H1 (cell line): ENCODE measurements at regions not wholly inside any gene's neighbourhood (a gene's known extent, or its start where the extent isn't known, plus 50 kb on each side); places are given as distances from the start of the nearest gene placed in this dataset.
A peak's percentile ranks its signal among the peaks of the same experiment; 100 is the strongest.

Experiments
- CTCF ChIA-PET: fragments of 300-600 bp; sonication (Branson Sonifier 250); formaldehyde crosslinking; loops from one replicate; lab custom pipeline; 2021; ENCODE audit not compliant: partially characterized antibody; lab: Charles Lee
- POLR2A ChIA-PET: fragments of 300-600 bp; sonication (Branson Sonifier 250); formaldehyde crosslinking; loops from one replicate; lab custom pipeline; 2021; ENCODE audit warnings: inconsistent platforms; ENCODE audit not compliant: partially characterized antibody; lab: Charles Lee
- DNase-seq, 2 experiments: peaks; one replicate each; pipeline versions ENCODE4 v3.0.0 to v3.0.0-alpha.2; 2010 to 2022; ENCODE audit warnings: low spot score in 2 of 2, low read depth in 1 of 2, mixed read lengths in 1 of 2
- FAIRE-seq: peaks from 2 replicates; lab custom pipeline; 2011; peaks lifted over from hg19 to GRCh38; lab: Jason Lieb, UNC
- H2AFZ ChIP-seq: 2 replicates; pipeline ENCODE4 v1.8.1; 2012; ENCODE audit warnings: low read length, inconsistent platforms
- H2AK5ac ChIP-seq: 2 replicates; pipeline ENCODE4 v1.6.1; 2013; ENCODE audit warnings: low read depth, low read length
- H2BK120ac ChIP-seq: replicated peaks from 2 replicates; pipeline ENCODE3; 2013; ENCODE audit warnings: low read depth, low read length, inconsistent platforms
- H2BK12ac ChIP-seq: 2 replicates; pipeline ENCODE4 v1.6.1; 2013; ENCODE audit warnings: low read depth, low read length
- H2BK15ac ChIP-seq: 2 replicates; pipeline ENCODE4 v1.6.1; 2013; ENCODE audit warnings: low read length
- H2BK20ac ChIP-seq: 2 replicates; pipeline ENCODE4 v1.6.1; 2013; ENCODE audit warnings: low read length
- H2BK5ac ChIP-seq: 2 replicates; pipeline ENCODE4 v1.6.1; 2013; ENCODE audit warnings: low read depth, low read length
- H3K14ac ChIP-seq: 2 replicates; pipeline ENCODE4 v1.6.1; 2013; ENCODE audit warnings: inconsistent platforms; ENCODE audit not compliant: insufficient read length
- H3K18ac ChIP-seq: 2 replicates; pipeline ENCODE4 v1.6.1; 2013; ENCODE audit warnings: low read length; ENCODE audit errors: extremely low read depth
- H3K23ac ChIP-seq: 2 replicates; pipeline ENCODE4 v1.6.1; 2013; ENCODE audit warnings: inconsistent platforms; ENCODE audit not compliant: insufficient read length
- H3K23me2 ChIP-seq: 2 replicates; pipeline ENCODE4 v1.6.1; 2013; ENCODE audit warnings: low read depth, low read length
- H3K27ac ChIP-seq: 2 replicates; pipeline ENCODE4 v1.6.1; 2011; ENCODE audit warnings: low read depth, low read length, inconsistent platforms
- H3K27me3 ChIP-seq, 4 experiments: replicated peaks in 1 of 4; 1 replicate in 1 of 4; 2 replicates in 3 of 4; pipeline versions ENCODE4 v1.6.1 to v1.8.1; 2011 to 2013; ENCODE audit warnings: low read length in 3 of 4, mild to moderate bottlenecking in 3 of 4, inconsistent platforms in 2 of 4, mixed read lengths in 2 of 4, moderate library complexity in 1 of 4; ENCODE audit not compliant: control insufficient read depth in 3 of 4, insufficient read depth in 3 of 4; ENCODE audit errors: extremely low read depth in 1 of 4
- H3K36me3 ChIP-seq, 4 experiments: 2 replicates each; pipeline versions ENCODE4 v1.6.1 to v1.8.1; 2011 to 2013; ENCODE audit warnings: mild to moderate bottlenecking in 4 of 4, low read length in 3 of 4, moderate library complexity in 2 of 4, control low read depth in 1 of 4, inconsistent platforms in 1 of 4; ENCODE audit not compliant: insufficient read depth in 4 of 4, control insufficient read depth in 2 of 4
- H3K4ac ChIP-seq: replicated peaks from 2 replicates; pipeline ENCODE3; 2013; ENCODE audit warnings: low read length, low read depth, mixed read lengths, inconsistent platforms; ENCODE audit not compliant: insufficient read length
- H3K4me1 ChIP-seq, 4 experiments: replicated peaks in 1 of 4; 1 replicate in 1 of 4; 2 replicates in 3 of 4; pipeline versions ENCODE4 v1.6.1 to v1.8.1; 2011 to 2013; ENCODE audit warnings: low read length in 3 of 4, inconsistent platforms in 2 of 4, mixed read lengths in 1 of 4; ENCODE audit not compliant: insufficient read depth in 4 of 4, control insufficient read depth in 3 of 4
- H3K4me2 ChIP-seq, 2 experiments: 2 replicates each; pipeline versions ENCODE4 v1.6.1 to v1.8.1; 2011 to 2013; ENCODE audit warnings: low read depth in 2 of 2, low read length in 2 of 2, control low read depth in 1 of 2, inconsistent platforms in 1 of 2, mild to moderate bottlenecking in 1 of 2; ENCODE audit not compliant: insufficient read depth in 1 of 2
- H3K4me3 ChIP-seq, 4 experiments: fragments of 200-600, 300-600 bp in 1 of 4; sonication (generic), shearing (Covaris generic), sonication (Bioruptor Twin) in 1 of 4; 2 replicates each; pipeline versions ENCODE4 v1.5.1 to v1.8.1; 2011 to 2016; ENCODE audit warnings: low read length in 4 of 4, low read depth in 3 of 4, control low read depth in 2 of 4, inconsistent platforms in 2 of 4, mild to moderate bottlenecking in 2 of 4, mixed read lengths in 1 of 4, moderate library complexity in 1 of 4; ENCODE audit not compliant: insufficient read depth in 2 of 4; ENCODE audit errors: extremely low read depth in 1 of 4
- H3K56ac ChIP-seq: replicated peaks from 2 replicates; pipeline ENCODE3; 2013; ENCODE audit warnings: low read depth, mild to moderate bottlenecking, mixed read lengths, low read length, inconsistent platforms; ENCODE audit not compliant: insufficient read length
- H3K79me1 ChIP-seq: 2 replicates; pipeline ENCODE4 v1.6.1; 2013; ENCODE audit warnings: low read depth, low read length, control low read depth
- H3K79me2 ChIP-seq, 2 experiments: 2 replicates each; pipeline versions ENCODE4 v1.6.1 to v1.8.1; 2012 to 2013; ENCODE audit warnings: low read length in 2 of 2, mild to moderate bottlenecking in 2 of 2, inconsistent platforms in 1 of 2; ENCODE audit not compliant: insufficient read depth in 2 of 2, control insufficient read depth in 1 of 2
- H3K9ac ChIP-seq, 4 experiments: replicated peaks in 1 of 4; 1 replicate in 1 of 4; 2 replicates in 3 of 4; pipeline versions ENCODE4 v1.6.1 to v1.8.1; 2011 to 2013; ENCODE audit warnings: low read depth in 3 of 4, low read length in 3 of 4, control low read depth in 2 of 4, mild to moderate bottlenecking in 2 of 4, moderate library complexity in 2 of 4, inconsistent platforms in 1 of 4; ENCODE audit errors: extremely low read depth in 1 of 4
- H3K9me3 ChIP-seq, 2 experiments: 2 replicates each; pipeline versions ENCODE4 v1.6.1 to v1.8.1; 2012 to 2013; ENCODE audit warnings: mild to moderate bottlenecking in 2 of 2, moderate library complexity in 2 of 2, control low read depth in 1 of 2, inconsistent platforms in 1 of 2, low read depth in 1 of 2, low read length in 1 of 2, mixed read lengths in 1 of 2; ENCODE audit not compliant: insufficient read depth in 2 of 2
- H4K20me1 ChIP-seq, 2 experiments: replicated peaks in 1 of 2; 2 replicates each; pipeline versions ENCODE3 to v1.8.1; 2011 to 2013; ENCODE audit warnings: inconsistent platforms in 2 of 2, low read length in 2 of 2, mild to moderate bottlenecking in 1 of 2; ENCODE audit not compliant: insufficient read depth in 2 of 2, control insufficient read depth in 1 of 2
- H4K5ac ChIP-seq: 2 replicates; pipeline ENCODE4 v1.6.1; 2013; ENCODE audit warnings: low read length, low read depth, mixed read lengths, inconsistent platforms; ENCODE audit not compliant: insufficient read length
- H4K8ac ChIP-seq: 2 replicates; pipeline ENCODE4 v1.8.0; 2013; ENCODE audit warnings: mild to moderate bottlenecking, moderate library complexity, low read length, inconsistent platforms; ENCODE audit not compliant: insufficient read depth; ENCODE audit errors: extremely low read depth
- H4K91ac ChIP-seq: replicated peaks from 2 replicates; pipeline ENCODE3; 2013; ENCODE audit warnings: low read length, mixed read lengths, inconsistent platforms; ENCODE audit not compliant: insufficient read length
- CHD2 ChIP-seq: IDR thresholded peaks from 2 replicates; pipeline ENCODE4 v1.6.1; 2012; ENCODE audit warnings: low read length, improper control_type of control experiment
- CREB1 ChIP-seq: IDR thresholded peaks from 2 replicates; pipeline ENCODE4 v1.6.1; 2012; ENCODE audit warnings: inconsistent platforms
- CTCF ChIP-seq, 3 experiments: IDR thresholded peaks; 1 replicate in 2 of 3; 2 replicates in 1 of 3; pipeline versions ENCODE4 v1.5.1 to v1.6.1; 2011; ENCODE audit warnings: low read length in 3 of 3, mild to moderate bottlenecking in 3 of 3, inconsistent platforms in 2 of 3, low read depth in 1 of 3, moderate library complexity in 1 of 3; ENCODE audit not compliant: insufficient read depth in 1 of 3; ENCODE audit errors: control extremely low read depth in 1 of 3
- GABPA ChIP-seq: IDR thresholded peaks from 2 replicates; pipeline ENCODE4 v1.6.1; 2011; ENCODE audit warnings: mild to moderate bottlenecking, low read length, moderate library complexity, borderline replicate concordance; ENCODE audit not compliant: insufficient read depth
- JUND ChIP-seq: IDR thresholded peaks from 2 replicates; pipeline ENCODE4 v1.6.1; 2011; ENCODE audit warnings: mild to moderate bottlenecking, improper control_type of control experiment, low read length
- KDM4A ChIP-seq: IDR thresholded peaks from one replicate; pipeline ENCODE4 v1.7.1; 2012; ENCODE audit warnings: low read depth, mild to moderate bottlenecking, moderate library complexity, low read length, inconsistent platforms; ENCODE audit not compliant: severe bottlenecking
- MAX ChIP-seq: IDR thresholded peaks from 2 replicates; pipeline ENCODE4 v1.6.1; 2012; ENCODE audit warnings: inconsistent platforms
- NRF1 ChIP-seq: IDR thresholded peaks from 2 replicates; pipeline ENCODE4 v1.6.1; 2011; ENCODE audit warnings: mild to moderate bottlenecking, low read depth, low read length, improper control_type of control experiment
- PHF8 ChIP-seq: fragments of 200-600 bp; sonication (generic); conservative IDR thresholded peaks from 2 replicates; pipeline ENCODE4 v1.7.1; 2012; ENCODE audit warnings: low read depth, mild to moderate bottlenecking, inconsistent platforms, low read length, moderate library complexity
- POLR2A ChIP-seq, 2 experiments: IDR thresholded peaks; 1 replicate in 1 of 2; 2 replicates in 1 of 2; pipeline ENCODE4 v1.6.1; 2011; ENCODE audit warnings: low read depth in 2 of 2, low read length in 2 of 2, mild to moderate bottlenecking in 2 of 2; ENCODE audit errors: control extremely low read depth in 1 of 2
- POU5F1 ChIP-seq: IDR thresholded peaks from 2 replicates; pipeline ENCODE4 v1.6.1; 2011; ENCODE audit warnings: low read depth, mild to moderate bottlenecking, low read length, moderate library complexity
- SIX5 ChIP-seq: IDR thresholded peaks from 2 replicates; pipeline ENCODE4 v1.6.1; 2011; ENCODE audit warnings: mild to moderate bottlenecking, low read depth, low read length
- SP2 ChIP-seq: IDR thresholded peaks from 2 replicates; pipeline ENCODE4 v1.6.1; 2012; ENCODE audit warnings: mild to moderate bottlenecking, low read length, inconsistent platforms
- WGBS, 2 experiments: shearing (Covaris generic) in 1 of 2; methylation state at CpG; one replicate each; pipeline versions ENCODE4 v1.1.6 to v1.1.7; 2013 to 2015; ENCODE audit warnings: low lambda C conversion rate in 2 of 2, mixed read lengths in 2 of 2, inconsistent platforms in 1 of 2, low coverage in 1 of 2, missing lambda C conversion rate in 1 of 2; ENCODE audit not compliant: insufficient replicate concordance in 2 of 2, insufficient coverage in 1 of 2, insufficient read length in 1 of 2; ENCODE audit errors: extremely low coverage in 1 of 2, missing lambda C conversion rate in 1 of 2; 5-methylcytosine and 5-hydroxymethylcytosine counted together

DNA sequence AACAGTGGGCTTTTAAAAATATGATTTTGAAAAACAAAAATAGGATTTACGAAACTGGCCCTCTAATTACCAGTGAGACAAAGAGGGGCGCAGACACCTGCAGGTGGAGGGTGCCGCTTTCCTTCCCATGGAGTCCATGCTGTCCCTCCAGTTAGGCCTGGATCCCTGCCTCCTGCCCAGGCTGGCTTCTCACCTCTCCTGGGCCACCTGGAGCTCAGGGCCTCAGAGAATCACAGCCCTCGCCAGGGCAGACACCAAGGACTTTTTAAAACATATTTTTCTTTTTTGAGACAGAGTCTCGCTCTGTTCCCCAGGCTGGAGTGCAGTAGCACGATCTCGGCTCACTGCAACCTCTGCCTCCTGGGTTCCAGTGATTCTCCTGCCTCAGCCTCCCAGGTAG lies 1437.2 kb downstream of the TBC1D22A start:
- H3K4me1 ChIP-seq = peaks cover 0 to 13% (median 8%) of the 10 kb centered on the region in 4 experiments
- no peak overlapping the region for H2BK12ac ChIP-seq
- peaks cover 2% of the 10 kb centered on the region; the same call in 1 of the 2 replicates for H3K23me2 ChIP-seq
- H3K14ac ChIP-seq = no peak overlapping the region
- POLR2A ChIA-PET = no interaction called here
- no peak overlapping the region for H3K23ac ChIP-seq
- H3K27ac ChIP-seq = no peak overlapping the region
- TF ChIP-seq KDM4A = no peak
- TF ChIP-seq MAX = no peak
- TF ChIP-seq NRF1 = no peak
- no peak for TF ChIP-seq POLR2A (IDR thresholded peaks at IDR 0.05; ENCODE audit: control extremely low read depth in 1 of 2, low read depth in 2 of 2, low read length in 2 of 2)
- TF ChIP-seq CTCF (IDR thresholded peaks at IDR 0.05; ENCODE audit: control extremely low read depth in 1 of 3, insufficient read depth in 1 of 3, low read depth in 1 of 3, low read length in 3 of 3) = no peak
- TF ChIP-seq GABPA = no peak
- no peak for TF ChIP-seq CREB1
- TF ChIP-seq SP2 = no peak
- TF ChIP-seq JUND = no peak
- TF ChIP-seq PHF8 = no peak
- no peak for TF ChIP-seq POU5F1
- no peak for TF ChIP-seq CHD2
- no peak for TF ChIP-seq SIX5
- CTCF ChIA-PET = no interaction called here
- peak overlapping the region; percentile 56; the same call in 1 of the 2 replicates for H2AFZ ChIP-seq
- H2BK5ac ChIP-seq = no peak overlapping the region
- H3K36me3 ChIP-seq = no peaks in the 10 kb centered on the region
- FAIRE-seq (no peak), DNase-seq (peak in 1 of 2 experiments; percentile 33)
- H2BK15ac ChIP-seq = no peak overlapping the region
- no peak overlapping the region for H4K5ac ChIP-seq
- no peak overlapping the region for H2BK120ac ChIP-seq
- no peak overlapping the region for H3K9ac ChIP-seq
- H3K27me3 ChIP-seq = no peaks in the 10 kb centered on the region
- H2AK5ac ChIP-seq = no peak overlapping the region
- 95% methylated on average over 7 of the region's 7 CpGs; no CpG with 5 or more reads in 1 of the 2 experiments for WGBS, 2 experiments
- no peak overlapping the region for H3K4me3 ChIP-seq
- H3K79me2 ChIP-seq = no peaks in the 10 kb centered on the region
- no peaks in the 10 kb centered on the region for H3K9me3 ChIP-seq
- no peak overlapping the region for H3K18ac ChIP-seq
- no peaks in the 10 kb centered on the region for H4K20me1 ChIP-seq
- no peak overlapping the region for H3K56ac ChIP-seq
- H4K91ac ChIP-seq = peak overlapping the region; percentile 62
- H3K79me1 ChIP-seq = no peaks in the 10 kb centered on the region
- no peak overlapping the region for H3K4ac ChIP-seq
- H2BK20ac ChIP-seq = no peak overlapping the region
- H3K4me2 ChIP-seq = peak overlapping the region in 1 of 2 experiments; percentile 8; a peak in 2 of 4 replicates
- no peak overlapping the region for H4K8ac ChIP-seq
